Endodermal cell (in vitro differentiated cells): ENCODE measurements at regions not wholly inside any gene's neighbourhood (a gene's known extent, or its start where the extent isn't known, plus 50 kb on each side); places are given as distances from the start of the nearest gene placed in this dataset.

Source experiments
- DNase-seq: peaks from one replicate; pipeline ENCODE4 v3.0.0-alpha.2; 2017
- H3K27ac ChIP-seq: 2 replicates; pipeline ENCODE4 v1.5.1; 2013; ENCODE audit warnings: mild to moderate bottlenecking, low read depth, low read length, moderate library complexity
- H3K27me3 ChIP-seq: 2 replicates; pipeline ENCODE4 v1.6.1; 2013; ENCODE audit warnings: mild to moderate bottlenecking, low read length, moderate library complexity; ENCODE audit not compliant: insufficient read depth, control insufficient read depth, poor library complexity, severe bottlenecking
- H3K36me3 ChIP-seq: 2 replicates; pipeline ENCODE4 v1.7.0; 2013; ENCODE audit warnings: mild to moderate bottlenecking, low read length, moderate library complexity; ENCODE audit not compliant: control insufficient read depth, insufficient read depth
- H3K4me1 ChIP-seq: one replicate; pipeline ENCODE4 v1.7.0; 2013; ENCODE audit warnings: low read length; ENCODE audit not compliant: control insufficient read depth, insufficient read depth
- H3K4me3 ChIP-seq: 2 replicates; pipeline ENCODE4 v1.5.1; 2013; ENCODE audit warnings: mild to moderate bottlenecking, low read length, moderate library complexity
- H3K9ac ChIP-seq: 2 replicates; pipeline ENCODE4 v1.6.1; 2013; ENCODE audit warnings: mild to moderate bottlenecking, low read length, moderate library complexity; ENCODE audit not compliant: poor library complexity, severe bottlenecking; ENCODE audit errors: extremely low read depth
- H3K9me3 ChIP-seq: 2 replicates; pipeline ENCODE4 v1.6.1; 2013; ENCODE audit warnings: mild to moderate bottlenecking, low read length, moderate library complexity; ENCODE audit not compliant: control insufficient read depth
- H3K27ac Mint-ChIP-seq: 2 replicates; pipeline ENCODE4 v1.8.0; 2020; ENCODE audit warnings: mixed read lengths
- H3K27me3 Mint-ChIP-seq: 2 replicates; pipeline ENCODE4 v1.8.0; 2021; ENCODE audit warnings: mild to moderate bottlenecking, mixed read lengths; ENCODE audit not compliant: insufficient read depth
- H3K36me3 Mint-ChIP-seq: 2 replicates; pipeline ENCODE4 v1.8.0; 2020; ENCODE audit warnings: low read depth, mixed read lengths
- H3K4me1 Mint-ChIP-seq: 2 replicates; pipeline ENCODE4 v1.8.0; 2020; ENCODE audit warnings: mixed read lengths
- H3K4me3 Mint-ChIP-seq: 2 replicates; pipeline ENCODE4 v1.8.0; 2020; ENCODE audit warnings: mild to moderate bottlenecking, moderate library complexity, mixed read lengths
- H3K9me3 Mint-ChIP-seq: 2 replicates; pipeline ENCODE4 v1.8.0; 2020; ENCODE audit warnings: mild to moderate bottlenecking, mixed read lengths
- CTCF ChIP-seq: fragments of 200-600 bp; sonication (generic); conservative IDR thresholded peaks from 2 replicates; pipeline ENCODE4 v1.5.0; 2021; ENCODE audit warnings: antibody characterized with exemption, mild to moderate bottlenecking
- WGBS, 2 experiments: methylation state at CpG; one replicate each; pipeline versions ENCODE4 v1.1.5 to v1.1.7; 2013; ENCODE audit warnings: missing lambda C conversion rate in 2 of 2, mixed read lengths in 1 of 2; ENCODE audit not compliant: insufficient coverage in 1 of 2, insufficient read length in 1 of 2; 5-methylcytosine and 5-hydroxymethylcytosine counted together

GRCh38 chr15:95171564-95171963 is 940.2 kb downstream of the MCTP2 start:
- Mint-ChIP-seq H3K27me3 (no peaks in the 10 kb centered on the region), H3K4me1 (peaks cover 16% of the 10 kb centered on the region)
- TF ChIP-seq CTCF: no peak

DNA sequence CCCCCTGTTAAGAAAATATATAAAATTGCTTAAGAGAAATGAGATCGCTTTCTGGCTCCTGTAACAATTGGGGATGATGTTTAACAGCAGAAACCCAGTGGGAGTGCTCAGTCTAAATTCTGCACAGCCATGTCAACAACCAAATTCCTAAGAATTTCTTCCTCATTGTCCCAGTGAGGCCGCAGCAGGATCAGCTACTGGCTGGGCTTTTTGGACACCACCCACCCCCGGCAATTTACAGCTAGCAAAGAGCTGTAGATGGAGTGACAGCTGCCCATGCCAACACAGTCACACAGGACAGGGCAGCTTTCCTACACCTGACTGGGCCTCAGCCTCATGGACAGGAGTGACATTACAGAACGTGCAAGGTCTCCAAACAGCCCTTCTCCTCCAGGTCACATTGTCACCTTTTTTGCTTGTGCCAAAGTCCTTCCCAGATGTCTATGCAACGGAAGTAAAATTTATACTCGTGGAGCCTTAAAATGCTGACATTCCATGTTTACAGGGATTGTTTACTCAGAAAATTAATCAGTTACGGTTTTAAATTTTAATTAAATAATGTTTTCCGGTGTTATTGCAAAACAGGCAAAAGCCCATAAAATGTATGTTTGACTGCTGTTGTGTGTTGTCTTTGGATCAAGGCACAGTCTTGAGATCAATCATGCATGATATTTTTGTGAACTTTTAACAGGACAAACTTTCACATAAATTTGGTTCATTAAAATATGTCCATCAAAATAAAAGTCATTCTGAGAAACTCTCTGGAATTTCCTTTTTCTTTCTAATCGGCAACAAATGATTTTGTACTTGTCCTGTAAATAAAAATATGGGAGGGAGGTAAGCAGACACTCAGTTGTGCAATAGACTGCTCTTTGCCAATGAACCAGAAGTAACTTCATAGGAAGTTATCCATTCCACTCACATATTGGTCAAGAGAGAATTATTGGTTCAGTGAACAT is 943.2 kb downstream of the MCTP2 start:
- no peaks in the 10 kb centered on the region for H3K27me3 ChIP-seq
- peaks cover 5% of the 10 kb centered on the region for H3K4me1 ChIP-seq
- Mint-ChIP-seq H3K4me3 (no peak overlapping the region), H3K27ac (no peak overlapping the region), H3K36me3 (no peaks in the 10 kb centered on the region), H3K9me3 (peaks cover 6% of the 10 kb centered on the region), H3K4me1 (peaks cover 11% of the 10 kb centered on the region), H3K27me3 (no peaks in the 10 kb centered on the region)
- no peak overlapping the region for H3K27ac ChIP-seq
- peaks cover under 1% of the 10 kb centered on the region for H3K9me3 ChIP-seq
- WGBS, 2 experiments: 88 to 94% methylated on average over 7 to 8 of the region's 9 CpGs
- no peak for TF ChIP-seq CTCF
- H3K4me3 ChIP-seq: no peak overlapping the region
- no peak for DNase-seq
- no peaks in the 10 kb centered on the region for H3K36me3 ChIP-seq
- no peak overlapping the region for H3K9ac ChIP-seq

More at GRCh38 chr15:95171564-95171963, 940.2 kb downstream of the MCTP2 start:
- H3K9ac ChIP-seq: no peak overlapping the region
- Mint-ChIP-seq H3K27ac (no peak overlapping the region), H3K36me3 (no peaks in the 10 kb centered on the region), H3K9me3 (no peaks in the 10 kb centered on the region), H3K4me3 (no peak overlapping the region)
- no peak overlapping the region for H3K27ac ChIP-seq
- no peaks in the 10 kb centered on the region for H3K36me3 ChIP-seq
- WGBS, 2 experiments: 98% methylated on average over 3 of the region's 3 CpGs; no CpG with 5 or more reads in 1 of the 2 experiments
- H3K27me3 ChIP-seq: no peaks in the 10 kb centered on the region
- no peaks in the 10 kb centered on the region for H3K9me3 ChIP-seq
- H3K4me3 ChIP-seq: no peak overlapping the region
- H3K4me1 ChIP-seq: peaks cover 5% of the 10 kb centered on the region
- DNase-seq: no peak

- Histone ChIP-seq H3K27me3 (no peaks in the 10 kb centered on the region), H3K27ac (no peak overlapping the region), H3K9ac (no peak overlapping the region), H3K4me3 (no peak overlapping the region), H3K4me1 (no peaks in the 10 kb centered on the region), H3K9me3 (peaks cover 9% of the 10 kb centered on the region), H3K36me3 (no peaks in the 10 kb centered on the region)
- Mint-ChIP-seq H3K9me3 (peaks cover 18% of the 10 kb centered on the region), H3K4me3 (no peak overlapping the region), H3K4me1 (no peaks in the 10 kb centered on the region), H3K36me3 (no peaks in the 10 kb centered on the region), H3K27me3 (no peaks in the 10 kb centered on the region), H3K27ac (no peak overlapping the region)
- DNase-seq: no peak
- TF ChIP-seq CTCF: no peak
- 86 to 100% methylated on average over 1 to 3 of the region's 3 CpGs for WGBS, 2 experiments
Measured at GRCh38 chr15:95175914-95176658, 944.7 kb downstream of the MCTP2 start.
